HEK293 (cell line): ENCODE measurements at regions not wholly inside any gene's neighbourhood (a gene's known extent, or its start where the extent isn't known, plus 50 kb on each side); places are given as distances from the start of the nearest gene placed in this dataset.

Experiments used
- CTCF ChIP-seq: fragments of 450-650 bp; formaldehyde crosslinking; IDR thresholded peaks from 2 replicates; pipeline ENCODE4 v1.5.1; 2016; ENCODE audit warnings: missing biosample characterization, missing genetic modification characterization
- ZNF792 ChIP-seq: fragments of 450-650 bp; formaldehyde crosslinking; IDR thresholded peaks from 2 replicates; pipeline ENCODE4 v1.5.1; 2016; ENCODE audit warnings: missing biosample characterization, missing genetic modification characterization

- TF ChIP-seq CTCF (tag by site-specific recombination) (no peak), ZNF792 (no peak)
Measured at GRCh38 chr3:152120601-152121269, 148.0 kb upstream of the MBNL1 start.
